A673 (cell line): ENCODE measurements at regions not wholly inside any gene's neighbourhood (a gene's known extent, or its start where the extent isn't known, plus 50 kb on each side); places are given as distances from the start of the nearest gene placed in this dataset.

Experiments used
- EZH2 ChIP-seq: fragments of 200-600 bp; sonication (generic); IDR thresholded peaks from 2 replicates; pipeline ENCODE4 v1.6.1; 2017; ENCODE audit warnings: borderline replicate concordance, low read depth, mild to moderate bottlenecking, mixed read lengths, antibody characterized with exemption, low read length; ENCODE audit not compliant: poor library complexity, severe bottlenecking
- TF ChIP-seq, protein P1 (sequence below): fragments of 300-800, 200-600 bp; sonication (generic); conservative IDR thresholded peaks from 2 replicates; pipeline ENCODE4 v1.5.1; 2017; ENCODE audit warnings: low read depth, mild to moderate bottlenecking, antibody characterized with exemption, low read length, moderate library complexity, mixed read lengths

DNA sequence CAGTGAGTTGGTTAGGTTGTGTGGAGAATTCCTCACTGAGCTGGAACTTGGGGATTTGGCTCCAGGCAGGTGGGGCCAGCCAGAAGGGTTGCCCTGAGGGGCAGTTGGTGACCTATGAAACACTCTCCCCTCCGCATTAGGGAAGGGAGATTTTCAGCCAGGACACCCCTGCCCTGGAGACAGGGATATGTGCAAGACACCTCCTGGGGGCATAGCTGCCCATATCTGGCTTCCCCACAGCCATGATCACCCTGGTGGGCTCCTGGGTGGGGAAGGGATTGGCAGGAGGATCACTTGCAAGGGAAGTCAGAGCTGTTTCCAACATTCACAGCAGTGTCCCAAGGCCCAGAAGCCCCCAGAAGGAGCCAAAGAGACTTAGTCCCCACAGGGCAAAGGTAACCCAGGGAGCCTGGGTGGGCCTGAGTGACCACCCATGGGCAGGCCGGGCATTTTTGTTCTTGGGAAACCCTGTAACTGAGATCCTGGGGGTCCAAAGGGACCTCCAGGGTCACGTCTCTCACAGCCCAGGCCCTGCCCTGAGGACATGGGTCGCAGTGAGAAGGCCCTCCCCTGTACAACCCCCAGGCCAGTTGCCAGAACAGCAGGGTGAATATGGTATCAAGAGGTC lies 145.8 kb downstream of the MRPL14 start:
- TF ChIP-seq, protein P1, sequence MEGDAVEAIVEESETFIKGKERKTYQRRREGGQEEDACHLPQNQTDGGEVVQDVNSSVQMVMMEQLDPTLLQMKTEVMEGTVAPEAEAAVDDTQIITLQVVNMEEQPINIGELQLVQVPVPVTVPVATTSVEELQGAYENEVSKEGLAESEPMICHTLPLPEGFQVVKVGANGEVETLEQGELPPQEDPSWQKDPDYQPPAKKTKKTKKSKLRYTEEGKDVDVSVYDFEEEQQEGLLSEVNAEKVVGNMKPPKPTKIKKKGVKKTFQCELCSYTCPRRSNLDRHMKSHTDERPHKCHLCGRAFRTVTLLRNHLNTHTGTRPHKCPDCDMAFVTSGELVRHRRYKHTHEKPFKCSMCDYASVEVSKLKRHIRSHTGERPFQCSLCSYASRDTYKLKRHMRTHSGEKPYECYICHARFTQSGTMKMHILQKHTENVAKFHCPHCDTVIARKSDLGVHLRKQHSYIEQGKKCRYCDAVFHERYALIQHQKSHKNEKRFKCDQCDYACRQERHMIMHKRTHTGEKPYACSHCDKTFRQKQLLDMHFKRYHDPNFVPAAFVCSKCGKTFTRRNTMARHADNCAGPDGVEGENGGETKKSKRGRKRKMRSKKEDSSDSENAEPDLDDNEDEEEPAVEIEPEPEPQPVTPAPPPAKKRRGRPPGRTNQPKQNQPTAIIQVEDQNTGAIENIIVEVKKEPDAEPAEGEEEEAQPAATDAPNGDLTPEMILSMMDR, result no peak
- no peak for TF ChIP-seq EZH2
